ENCODE measurements at regions not wholly inside any gene's neighbourhood (a gene's known extent, or its start where the extent isn't known, plus 50 kb on each side); places are given as distances from the start of the nearest gene placed in this dataset.

DNA sequence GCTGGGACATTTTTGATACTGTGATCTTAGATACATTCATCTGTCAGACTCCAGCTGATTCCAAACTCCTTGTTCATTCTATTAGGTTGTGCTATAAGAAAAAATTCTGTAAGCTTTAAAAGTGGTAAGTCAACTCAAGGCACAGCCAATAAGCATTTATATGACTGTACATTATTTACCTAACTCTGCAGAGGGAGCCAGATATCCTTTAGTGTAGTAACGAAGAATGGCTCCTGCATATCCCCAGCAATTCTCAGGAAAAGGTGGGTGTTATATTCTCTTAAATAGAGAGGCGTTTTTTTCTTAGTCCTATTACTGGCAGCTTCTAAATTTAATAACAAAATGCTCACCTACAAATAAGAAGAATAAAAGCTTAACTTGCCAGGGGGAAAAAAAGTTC is 374.3 kb upstream of the GOT2 start:
- no peak for TF ChIP-seq STAT1 (IDR thresholded peaks at IDR 0.05; ENCODE audit: unreplicated experiment)
- TF ChIP-seq POLR2AphosphoS5 (IDR thresholded peaks at IDR 0.05; ENCODE audit: low read depth): no peak
- TF ChIP-seq, protein P1, sequence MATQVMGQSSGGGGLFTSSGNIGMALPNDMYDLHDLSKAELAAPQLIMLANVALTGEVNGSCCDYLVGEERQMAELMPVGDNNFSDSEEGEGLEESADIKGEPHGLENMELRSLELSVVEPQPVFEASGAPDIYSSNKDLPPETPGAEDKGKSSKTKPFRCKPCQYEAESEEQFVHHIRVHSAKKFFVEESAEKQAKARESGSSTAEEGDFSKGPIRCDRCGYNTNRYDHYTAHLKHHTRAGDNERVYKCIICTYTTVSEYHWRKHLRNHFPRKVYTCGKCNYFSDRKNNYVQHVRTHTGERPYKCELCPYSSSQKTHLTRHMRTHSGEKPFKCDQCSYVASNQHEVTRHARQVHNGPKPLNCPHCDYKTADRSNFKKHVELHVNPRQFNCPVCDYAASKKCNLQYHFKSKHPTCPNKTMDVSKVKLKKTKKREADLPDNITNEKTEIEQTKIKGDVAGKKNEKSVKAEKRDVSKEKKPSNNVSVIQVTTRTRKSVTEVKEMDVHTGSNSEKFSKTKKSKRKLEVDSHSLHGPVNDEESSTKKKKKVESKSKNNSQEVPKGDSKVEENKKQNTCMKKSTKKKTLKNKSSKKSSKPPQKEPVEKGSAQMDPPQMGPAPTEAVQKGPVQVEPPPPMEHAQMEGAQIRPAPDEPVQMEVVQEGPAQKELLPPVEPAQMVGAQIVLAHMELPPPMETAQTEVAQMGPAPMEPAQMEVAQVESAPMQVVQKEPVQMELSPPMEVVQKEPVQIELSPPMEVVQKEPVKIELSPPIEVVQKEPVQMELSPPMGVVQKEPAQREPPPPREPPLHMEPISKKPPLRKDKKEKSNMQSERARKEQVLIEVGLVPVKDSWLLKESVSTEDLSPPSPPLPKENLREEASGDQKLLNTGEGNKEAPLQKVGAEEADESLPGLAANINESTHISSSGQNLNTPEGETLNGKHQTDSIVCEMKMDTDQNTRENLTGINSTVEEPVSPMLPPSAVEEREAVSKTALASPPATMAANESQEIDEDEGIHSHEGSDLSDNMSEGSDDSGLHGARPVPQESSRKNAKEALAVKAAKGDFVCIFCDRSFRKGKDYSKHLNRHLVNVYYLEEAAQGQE (IDR thresholded peaks at IDR 0.05; ENCODE audit: unreplicated experiment): no peak
- TF ChIP-seq, protein P2, sequence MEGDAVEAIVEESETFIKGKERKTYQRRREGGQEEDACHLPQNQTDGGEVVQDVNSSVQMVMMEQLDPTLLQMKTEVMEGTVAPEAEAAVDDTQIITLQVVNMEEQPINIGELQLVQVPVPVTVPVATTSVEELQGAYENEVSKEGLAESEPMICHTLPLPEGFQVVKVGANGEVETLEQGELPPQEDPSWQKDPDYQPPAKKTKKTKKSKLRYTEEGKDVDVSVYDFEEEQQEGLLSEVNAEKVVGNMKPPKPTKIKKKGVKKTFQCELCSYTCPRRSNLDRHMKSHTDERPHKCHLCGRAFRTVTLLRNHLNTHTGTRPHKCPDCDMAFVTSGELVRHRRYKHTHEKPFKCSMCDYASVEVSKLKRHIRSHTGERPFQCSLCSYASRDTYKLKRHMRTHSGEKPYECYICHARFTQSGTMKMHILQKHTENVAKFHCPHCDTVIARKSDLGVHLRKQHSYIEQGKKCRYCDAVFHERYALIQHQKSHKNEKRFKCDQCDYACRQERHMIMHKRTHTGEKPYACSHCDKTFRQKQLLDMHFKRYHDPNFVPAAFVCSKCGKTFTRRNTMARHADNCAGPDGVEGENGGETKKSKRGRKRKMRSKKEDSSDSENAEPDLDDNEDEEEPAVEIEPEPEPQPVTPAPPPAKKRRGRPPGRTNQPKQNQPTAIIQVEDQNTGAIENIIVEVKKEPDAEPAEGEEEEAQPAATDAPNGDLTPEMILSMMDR (conservative IDR thresholded peaks at IDR 0.05; ENCODE audit: low read depth in 2 of 2): peak in 1 of 2 experiments; percentile 26; a peak in 2 of 4 replicates
- no peak for TF ChIP-seq EZH2phosphoT487 (IDR thresholded peaks at IDR 0.05; ENCODE audit: unreplicated experiment)
- TF ChIP-seq ZNF114 (CRISPR knock-in tag; IDR thresholded peaks at IDR 0.05): no peak
- no peak for TF ChIP-seq EZH2 (IDR thresholded peaks at IDR 0.05; ENCODE audit: low read depth, unreplicated experiment)
- TF ChIP-seq NANOG (IDR thresholded peaks at IDR 0.05; ENCODE audit: borderline replicate concordance): no peak
- TF ChIP-seq, protein P3, sequence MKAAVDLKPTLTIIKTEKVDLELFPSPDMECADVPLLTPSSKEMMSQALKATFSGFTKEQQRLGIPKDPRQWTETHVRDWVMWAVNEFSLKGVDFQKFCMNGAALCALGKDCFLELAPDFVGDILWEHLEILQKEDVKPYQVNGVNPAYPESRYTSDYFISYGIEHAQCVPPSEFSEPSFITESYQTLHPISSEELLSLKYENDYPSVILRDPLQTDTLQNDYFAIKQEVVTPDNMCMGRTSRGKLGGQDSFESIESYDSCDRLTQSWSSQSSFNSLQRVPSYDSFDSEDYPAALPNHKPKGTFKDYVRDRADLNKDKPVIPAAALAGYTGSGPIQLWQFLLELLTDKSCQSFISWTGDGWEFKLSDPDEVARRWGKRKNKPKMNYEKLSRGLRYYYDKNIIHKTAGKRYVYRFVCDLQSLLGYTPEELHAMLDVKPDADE (IDR thresholded peaks at IDR 0.05): no peak
- no peak for TF ChIP-seq CREB1 (CRISPR knock-in tag; IDR thresholded peaks at IDR 0.05; ENCODE audit: low read depth)
